PC-3 (cell line): ENCODE measurements at regions not wholly inside any gene's neighbourhood (a gene's known extent, or its start where the extent isn't known, plus 50 kb on each side); places are given as distances from the start of the nearest gene placed in this dataset.

Experiments
- ATAC-seq: fragments of 200-7000 bp; cut with Tn5 transposase; 2 replicates; pipeline ENCODE4 v1.9.1; 2020; ENCODE audit warnings: mild to moderate bottlenecking, moderate library complexity
- BruUV-seq: library from RNA; stranded (reverse); fragments of 400-500 nt; replicated peaks from 2 replicates; lab custom pipeline; 2021; lab: Mats Ljungman, UMichigan
- CTCF ChIA-PET: fragments of 300-600 bp; sonication (Branson Sonifier 250); formaldehyde crosslinking; loops from one replicate; lab custom pipeline; 2022; ENCODE audit warnings: antibody characterized with exemption; lab: Charles Lee
- POLR2A ChIA-PET: fragments of 300-600 bp; sonication (Branson Sonifier 250); formaldehyde crosslinking; loops from one replicate; lab custom pipeline; 2022; ENCODE audit warnings: antibody characterized with exemption; ENCODE audit not compliant: unreplicated experiment; lab: Charles Lee
- DNase-seq: peaks from one replicate; pipeline ENCODE4 v3.0.0-alpha.2; 2015
- H2AFZ ChIP-seq: fragments of 300-600 bp; sonication (generic); 2 replicates; pipeline ENCODE4 v1.6.0; 2016; ENCODE audit warnings: antibody characterized with exemption, low read length
- H3F3A ChIP-seq: fragments of 300-600 bp; sonication (generic); one replicate; pipeline ENCODE4 v1.6.0; 2017; ENCODE audit warnings: antibody characterized with exemption, low read length, control low read depth, mild to moderate bottlenecking; ENCODE audit not compliant: unreplicated experiment
- H3K27ac ChIP-seq: fragments of 300-600 bp; sonication (generic); 2 replicates; pipeline ENCODE4 v1.5.1; 2016; ENCODE audit warnings: mild to moderate bottlenecking, low read length
- H3K27me3 ChIP-seq: fragments of 300-600 bp; sonication (generic); 2 replicates; pipeline ENCODE4 v1.6.1; 2016; ENCODE audit warnings: low read length, mixed read lengths
- H3K36me3 ChIP-seq: fragments of 300-600 bp; sonication (generic); 2 replicates; pipeline ENCODE4 v1.6.1; 2016; ENCODE audit warnings: low read depth, mixed run types, low read length, mixed read lengths
- H3K4me1 ChIP-seq: fragments of 300-600 bp; sonication (generic); 2 replicates; pipeline ENCODE4 v1.5.1; 2016; ENCODE audit warnings: low read length; ENCODE audit not compliant: insufficient read depth
- H3K4me2 ChIP-seq: fragments of 300-600 bp; sonication (generic); 2 replicates; pipeline ENCODE4 v1.6.0; 2016; ENCODE audit warnings: low read length
- H3K4me3 ChIP-seq: fragments of 300-600 bp; sonication (generic); 2 replicates; pipeline ENCODE4 v1.5.1; 2016; ENCODE audit warnings: mild to moderate bottlenecking, low read length, mixed read lengths
- H3K79me2 ChIP-seq: fragments of 300-600 bp; sonication (generic); 2 replicates; pipeline ENCODE4 v1.6.1; 2017; ENCODE audit warnings: low read length, mixed read lengths
- H3K9ac ChIP-seq: fragments of 300-600 bp; sonication (generic); 2 replicates; pipeline ENCODE4 v1.6.0; 2016; ENCODE audit warnings: mild to moderate bottlenecking, low read length
- H3K9me2 ChIP-seq: fragments of 300-600 bp; sonication (generic); replicated peaks from 2 replicates; pipeline ENCODE4 v1.6.1; 2016; ENCODE audit warnings: mixed run types, low read length, mixed read lengths
- H3K9me3 ChIP-seq: fragments of 300-600 bp; sonication (generic); 2 replicates; pipeline ENCODE4 v1.6.1; 2016; ENCODE audit warnings: low read length, mixed read lengths
- H4K20me1 ChIP-seq: fragments of 300-600 bp; sonication (generic); 2 replicates; pipeline ENCODE4 v1.6.1; 2016; ENCODE audit warnings: low read length, mixed read lengths
- EZH2 ChIP-seq: fragments of 300-600 bp; sonication (generic); IDR thresholded peaks from one replicate; pipeline ENCODE4 v1.6.1; 2017; ENCODE audit warnings: antibody characterized with exemption, mild to moderate bottlenecking, low read length; ENCODE audit not compliant: unreplicated experiment
- EZH2phosphoT487 ChIP-seq: fragments of 300-600 bp; sonication (generic); IDR thresholded peaks from 2 replicates; pipeline ENCODE4 v1.6.1; 2018; ENCODE audit warnings: mild to moderate bottlenecking, antibody characterized with exemption, low read length, borderline replicate concordance
- intact Hi-C: fragments of 100-400 bp; cut with micrococcal nuclease; formaldehyde crosslinking; loops from 2 replicates; pipeline ENCODE4 v1.9.0; 2023
- TF ChIP-seq, protein P1 (sequence below): fragments of 300-600 bp; sonication (generic); conservative IDR thresholded peaks from 2 replicates; pipeline ENCODE4 v1.5.1; 2017; ENCODE audit warnings: antibody characterized with exemption, low read depth, mild to moderate bottlenecking, low read length

DNA sequence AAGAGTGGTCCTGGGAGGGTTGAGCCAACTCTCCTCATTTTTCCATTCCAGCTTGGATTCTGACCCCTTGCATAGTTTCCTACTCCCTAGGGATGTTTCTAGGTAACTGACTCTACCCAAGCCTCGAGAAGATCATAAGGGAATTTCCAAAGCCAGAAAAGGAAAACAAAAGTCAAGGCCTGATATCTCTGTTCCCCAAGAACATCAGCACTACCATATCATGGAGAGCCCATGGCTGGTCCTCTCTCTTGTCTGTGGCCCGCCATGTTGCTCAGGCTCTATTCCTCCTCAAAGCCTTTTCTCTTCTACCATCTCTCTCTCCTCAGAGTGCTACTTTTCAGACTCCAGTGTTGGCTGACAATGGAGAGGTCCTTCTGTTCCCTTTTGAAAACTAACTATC is 99.6 kb upstream of the KLF7 start:
- no peak for DNase-seq
- peaks cover 27% of the 10 kb centered on the region for H3K4me1 ChIP-seq

DNA sequence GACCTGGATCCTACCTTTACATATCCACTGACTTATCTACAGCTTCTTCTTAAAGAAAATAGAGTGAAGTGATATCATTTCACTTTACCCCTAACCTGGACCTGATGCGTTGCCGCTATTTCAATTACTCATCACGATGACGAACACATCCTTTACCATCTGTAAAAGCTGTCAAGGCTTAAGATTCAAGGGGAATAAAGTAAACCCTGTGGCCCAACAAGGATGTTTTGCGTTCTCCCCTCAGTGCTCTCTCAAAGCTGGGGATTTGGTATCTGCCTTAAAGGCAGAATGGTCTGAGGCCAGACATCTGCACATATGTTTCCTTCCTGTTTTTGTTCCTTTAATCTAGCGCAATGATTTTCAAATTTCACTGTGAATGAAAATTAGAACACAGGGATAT is 100.1 kb upstream of the KLF7 start:
- no peaks in the 10 kb centered on the region for H3K36me3 ChIP-seq
- H3K9ac ChIP-seq: no peak overlapping the region
- POLR2A ChIA-PET: no interaction called here
- H3K4me3 ChIP-seq: no peak overlapping the region
- CTCF ChIA-PET: no interaction called here
- H3F3A ChIP-seq: no peaks in the 10 kb centered on the region
- no peak overlapping the region for H3K27ac ChIP-seq
- no TSS peak for BruUV-seq
- no peaks in the 10 kb centered on the region for H3K27me3 ChIP-seq
- H4K20me1 ChIP-seq: no peaks in the 10 kb centered on the region
- DNase-seq (no peak), ATAC-seq (no peak)
- H2AFZ ChIP-seq: no peak overlapping the region
- intact Hi-C loops: no loop called here
- no peak overlapping the region for H3K4me2 ChIP-seq
- no peaks in the 10 kb centered on the region for H3K9me2 ChIP-seq
- H3K4me1 ChIP-seq: peaks cover 22% of the 10 kb centered on the region
- H3K79me2 ChIP-seq: no peaks in the 10 kb centered on the region
- TF ChIP-seq EZH2phosphoT487 (no peak), EZH2 (no peak)
- TF ChIP-seq, protein P1, sequence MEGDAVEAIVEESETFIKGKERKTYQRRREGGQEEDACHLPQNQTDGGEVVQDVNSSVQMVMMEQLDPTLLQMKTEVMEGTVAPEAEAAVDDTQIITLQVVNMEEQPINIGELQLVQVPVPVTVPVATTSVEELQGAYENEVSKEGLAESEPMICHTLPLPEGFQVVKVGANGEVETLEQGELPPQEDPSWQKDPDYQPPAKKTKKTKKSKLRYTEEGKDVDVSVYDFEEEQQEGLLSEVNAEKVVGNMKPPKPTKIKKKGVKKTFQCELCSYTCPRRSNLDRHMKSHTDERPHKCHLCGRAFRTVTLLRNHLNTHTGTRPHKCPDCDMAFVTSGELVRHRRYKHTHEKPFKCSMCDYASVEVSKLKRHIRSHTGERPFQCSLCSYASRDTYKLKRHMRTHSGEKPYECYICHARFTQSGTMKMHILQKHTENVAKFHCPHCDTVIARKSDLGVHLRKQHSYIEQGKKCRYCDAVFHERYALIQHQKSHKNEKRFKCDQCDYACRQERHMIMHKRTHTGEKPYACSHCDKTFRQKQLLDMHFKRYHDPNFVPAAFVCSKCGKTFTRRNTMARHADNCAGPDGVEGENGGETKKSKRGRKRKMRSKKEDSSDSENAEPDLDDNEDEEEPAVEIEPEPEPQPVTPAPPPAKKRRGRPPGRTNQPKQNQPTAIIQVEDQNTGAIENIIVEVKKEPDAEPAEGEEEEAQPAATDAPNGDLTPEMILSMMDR: no peak
- no peaks in the 10 kb centered on the region for H3K9me3 ChIP-seq

More for the DNA sequence above, 99.6 kb upstream of the KLF7 start:
- Histone ChIP-seq H3K9me3 (no peaks in the 10 kb centered on the region), H3F3A (no peaks in the 10 kb centered on the region), H3K27ac (no peak overlapping the region), H2AFZ (no peak overlapping the region), H3K4me3 (no peak overlapping the region), H3K9me2 (no peaks in the 10 kb centered on the region), H3K79me2 (no peaks in the 10 kb centered on the region), H3K9ac (no peak overlapping the region), H4K20me1 (no peaks in the 10 kb centered on the region), H3K4me2 (no peak overlapping the region), H3K36me3 (no peaks in the 10 kb centered on the region), H3K27me3 (no peaks in the 10 kb centered on the region)
- intact Hi-C loops: no loop called here
- no TSS peak for BruUV-seq
- CTCF ChIA-PET: no interaction called here
- TF ChIP-seq, protein P1: no peak
- TF ChIP-seq EZH2 (no peak), EZH2phosphoT487 (no peak)
- POLR2A ChIA-PET: no interaction called here
- no peak for ATAC-seq

DNA sequence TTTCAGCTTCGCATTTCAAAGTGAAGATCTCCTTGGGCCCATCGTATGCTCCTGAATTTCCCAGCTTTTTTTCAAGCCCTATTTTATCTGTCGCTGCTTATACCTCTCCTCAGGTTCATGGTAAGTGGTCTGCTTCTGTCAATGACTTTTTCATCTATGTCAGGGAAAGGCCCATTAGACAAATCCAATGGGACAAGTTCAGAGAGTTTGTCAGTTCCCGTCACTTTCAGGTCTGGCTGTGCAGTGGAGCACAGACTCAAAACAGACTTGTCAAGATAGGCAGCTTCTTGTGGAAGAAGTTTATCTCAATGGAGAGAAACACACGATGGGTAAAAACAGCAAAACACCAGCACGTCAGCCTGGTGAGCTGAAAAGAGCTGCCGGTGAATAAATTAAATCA is 100.9 kb upstream of the KLF7 start:
- Histone ChIP-seq H3K9me3 (no peaks in the 10 kb centered on the region), H3K9me2 (no peaks in the 10 kb centered on the region), H3K36me3 (no peaks in the 10 kb centered on the region), H4K20me1 (no peaks in the 10 kb centered on the region), H3K79me2 (no peaks in the 10 kb centered on the region), H3F3A (no peaks in the 10 kb centered on the region), H2AFZ (no peak overlapping the region), H3K4me2 (no peak overlapping the region), H3K4me3 (no peak overlapping the region), H3K4me1 (peaks cover 15% of the 10 kb centered on the region), H3K27me3 (no peaks in the 10 kb centered on the region), H3K9ac (no peak overlapping the region), H3K27ac (no peak overlapping the region)
- no peak for TF ChIP-seq EZH2
- TF ChIP-seq, protein P1: no peak
- no peak for TF ChIP-seq EZH2phosphoT487
- intact Hi-C loops: no loop called here
- POLR2A ChIA-PET: interaction anchor here (0.7 kb wide), 1 partner anchor 16 kb away, joined by 5 read pairs; no protein-coding TSS in a partner anchor
- CTCF ChIA-PET: interaction anchor here (0.6 kb wide), 1 partner anchor 68 kb away, joined by 4 read pairs; no protein-coding TSS in a partner anchor
- no TSS peak for BruUV-seq
- no peak for DNase-seq
- ATAC-seq: no peak
